Endothelial cell of umbilical vein (primary cell): ENCODE measurements at regions not wholly inside any gene's neighbourhood (a gene's known extent, or its start where the extent isn't known, plus 50 kb on each side); places are given as distances from the start of the nearest gene placed in this dataset.

Experiments
- CTCF ChIP-seq, 2 donors: IDR thresholded peaks; 1 replicate in 1 of 2; 2 replicates in 1 of 2; pipeline ENCODE4 v1.5.1; 2011; ENCODE audit warnings: low read length in 2 of 2, mild to moderate bottlenecking in 2 of 2, moderate library complexity in 2 of 2, control low read depth in 1 of 2, inconsistent platforms in 1 of 2, low read depth in 1 of 2; ENCODE audit not compliant: insufficient read depth in 1 of 2; ENCODE audit errors: extremely low read depth in 1 of 2
- EZH2 ChIP-seq: IDR thresholded peaks from 2 replicates; pipeline ENCODE4 v1.6.1; 2012; ENCODE audit warnings: borderline replicate concordance, low read depth, mild to moderate bottlenecking, moderate library complexity, low read length, inconsistent platforms; ENCODE audit not compliant: severe bottlenecking
- FOS ChIP-seq: IDR thresholded peaks from 2 replicates; pipeline ENCODE4 v1.6.1; 2011; ENCODE audit warnings: mild to moderate bottlenecking, low read length, moderate library complexity, borderline replicate concordance; ENCODE audit not compliant: insufficient read depth
- GATA2 ChIP-seq: IDR thresholded peaks from 2 replicates; pipeline ENCODE4 v1.7.0; 2011; ENCODE audit warnings: low read depth, mild to moderate bottlenecking, moderate library complexity, mixed read lengths, low read length; ENCODE audit not compliant: insufficient read length, insufficient read depth
- JUN ChIP-seq: IDR thresholded peaks from 2 replicates; pipeline ENCODE4 v1.6.1; 2011; ENCODE audit warnings: borderline replicate concordance, low read depth; ENCODE audit not compliant: insufficient read length, insufficient read depth
- MAX ChIP-seq: IDR thresholded peaks from 2 replicates; pipeline ENCODE4 v1.6.1; 2011; ENCODE audit not compliant: insufficient read depth, insufficient read length
- MYC ChIP-seq: IDR thresholded peaks from one replicate; pipeline ENCODE4 v1.6.1; 2011; ENCODE audit warnings: mild to moderate bottlenecking, low read depth, low read length
- POLR2A ChIP-seq: IDR thresholded peaks from 2 replicates; pipeline ENCODE4 v1.6.1; 2012; ENCODE audit warnings: low read depth, mild to moderate bottlenecking, control low read depth, low read length
- POLR2AphosphoS5 ChIP-seq: IDR thresholded peaks from 2 replicates; pipeline ENCODE4 v1.6.1; 2012; ENCODE audit warnings: low read depth, mild to moderate bottlenecking, control low read depth, low read length, moderate library complexity; ENCODE audit not compliant: insufficient read depth

- TF ChIP-seq CTCF (IDR thresholded peaks at IDR 0.05; ENCODE audit: extremely low read depth in 1 of 2, insufficient read depth in 1 of 2, low read depth in 1 of 2, low read length in 2 of 2) (no peak), EZH2 (no peak), POLR2A (no peak), MAX (no peak), POLR2AphosphoS5 (no peak), MYC (no peak), JUN (no peak), GATA2 (no peak), FOS (no peak)
Measured at GRCh38 chr11:122516686-122517085, 138.8 kb upstream of the UBASH3B start.
